IMR-90 (cell line): ENCODE measurements at regions not wholly inside any gene's neighbourhood (a gene's known extent, or its start where the extent isn't known, plus 50 kb on each side); places are given as distances from the start of the nearest gene placed in this dataset.

Experiments
- ATAC-seq: fragments of 200-7000 bp; cut with Tn5 transposase; 2 replicates; pipeline ENCODE4 v1.9.1; 2020; ENCODE audit warnings: low read depth, mild to moderate bottlenecking, moderate library complexity
- BruUV-seq: library from RNA; stranded (reverse); fragments of 400-500 nt; replicated peaks from 2 replicates; lab custom pipeline; 2021; lab: Mats Ljungman, UMichigan
- CTCF ChIA-PET: fragments of 300-600 bp; formaldehyde crosslinking; extraction: SDS; loops from one replicate; lab custom pipeline; 2021; ENCODE audit warnings: antibody characterized with exemption; lab: Yijun Ruan, JAX
- POLR2A ChIA-PET: fragments of 300-600 bp; sonication (Branson Sonifier 250); formaldehyde crosslinking; loops from one replicate; lab custom pipeline; 2022; ENCODE audit warnings: antibody characterized with exemption; ENCODE audit not compliant: unreplicated experiment; lab: Charles Lee
- DNase-seq: peaks from one replicate; pipeline ENCODE4 v3.0.0; 2013
- H2AFZ ChIP-seq: replicated peaks from 2 replicates; pipeline ENCODE3; 2013; ENCODE audit warnings: low read length, mild to moderate bottlenecking; ENCODE audit not compliant: poor library complexity
- H2AK5ac ChIP-seq: 2 replicates; pipeline ENCODE4 v1.6.1; 2013; ENCODE audit warnings: low read depth, low read length, inconsistent platforms
- H2AK9ac ChIP-seq: replicated peaks from 2 replicates; pipeline ENCODE3; 2013; ENCODE audit warnings: mild to moderate bottlenecking, low read depth, low read length, moderate library complexity; ENCODE audit not compliant: poor library complexity
- H2BK120ac ChIP-seq: 2 replicates; pipeline ENCODE4 v1.6.1; 2013; ENCODE audit warnings: low read depth, low read length, inconsistent platforms
- H2BK15ac ChIP-seq: 3 replicates; pipeline ENCODE4 v1.6.1; 2013; ENCODE audit warnings: low read depth, low read length, inconsistent platforms
- H2BK20ac ChIP-seq: 2 replicates; pipeline ENCODE4 v1.6.1; 2013; ENCODE audit warnings: low read depth, mild to moderate bottlenecking, inconsistent platforms, low read length, moderate library complexity
- H2BK5ac ChIP-seq: 2 replicates; pipeline ENCODE4 v1.6.1; 2013; ENCODE audit warnings: mild to moderate bottlenecking, low read depth, low read length, inconsistent platforms; ENCODE audit not compliant: poor library complexity, severe bottlenecking
- H3K14ac ChIP-seq: replicated peaks from 2 replicates; pipeline ENCODE4 v1.6.1; 2013; ENCODE audit warnings: low read depth, low read length, inconsistent platforms
- H3K18ac ChIP-seq: 2 replicates; pipeline ENCODE4 v1.6.1; 2013; ENCODE audit warnings: low read depth, low read length, control low read depth
- H3K23ac ChIP-seq: 2 replicates; pipeline ENCODE4 v1.6.1; 2013; ENCODE audit warnings: low read depth, low read length, inconsistent platforms
- H3K27ac ChIP-seq: 2 replicates; pipeline ENCODE4 v1.5.1; 2013; ENCODE audit warnings: mild to moderate bottlenecking, control low read depth, low read length; ENCODE audit not compliant: insufficient read depth
- H3K27me3 ChIP-seq: 2 replicates; pipeline ENCODE4 v1.6.1; 2013; ENCODE audit warnings: low read length; ENCODE audit not compliant: control insufficient read depth, insufficient read depth
- H3K36me3 ChIP-seq: 2 replicates; pipeline ENCODE4 v1.6.1; 2013; ENCODE audit warnings: low read length, mixed read lengths; ENCODE audit not compliant: control insufficient read depth, insufficient read depth
- H3K4ac ChIP-seq: 2 replicates; pipeline ENCODE4 v1.6.1; 2013; ENCODE audit warnings: low read depth, low read length, inconsistent platforms
- H3K4me1 ChIP-seq: 2 replicates; pipeline ENCODE4 v1.6.1; 2013; ENCODE audit warnings: low read length, mixed read lengths; ENCODE audit not compliant: control insufficient read depth, insufficient read depth
- H3K4me2 ChIP-seq: 2 replicates; pipeline ENCODE4 v1.6.1; 2013; ENCODE audit warnings: low read depth, mild to moderate bottlenecking, control low read depth, low read length, moderate library complexity
- H3K4me3 ChIP-seq: 2 replicates; pipeline ENCODE4 v1.5.1; 2013; ENCODE audit warnings: low read depth, mild to moderate bottlenecking, control low read depth, low read length, moderate library complexity; ENCODE audit not compliant: insufficient read depth
- H3K56ac ChIP-seq: 2 replicates; pipeline ENCODE4 v1.6.1; 2013; ENCODE audit warnings: low read length, inconsistent platforms; ENCODE audit not compliant: insufficient read depth; ENCODE audit errors: extremely low read depth
- H3K79me1 ChIP-seq, 2 experiments: 2 replicates each; pipeline ENCODE4 v1.6.1; 2013; ENCODE audit warnings: low read length in 2 of 2, inconsistent platforms in 1 of 2, low read depth in 1 of 2
- H3K9ac ChIP-seq: 2 replicates; pipeline ENCODE4 v1.6.1; 2013; ENCODE audit warnings: low read depth, low read length, control low read depth
- H3K9me1 ChIP-seq: 2 replicates; pipeline ENCODE4 v1.6.1; 2013; ENCODE audit warnings: low read length, inconsistent platforms; ENCODE audit not compliant: insufficient read depth
- H3K9me3 ChIP-seq: 2 replicates; pipeline ENCODE4 v1.6.1; 2013; ENCODE audit warnings: low read length; ENCODE audit not compliant: control insufficient read depth, insufficient read depth
- H4K20me1 ChIP-seq: 2 replicates; pipeline ENCODE4 v1.6.1; 2013; ENCODE audit warnings: low read length, inconsistent platforms; ENCODE audit not compliant: insufficient read depth
- H4K5ac ChIP-seq: 2 replicates; pipeline ENCODE4 v1.6.1; 2013; ENCODE audit warnings: mild to moderate bottlenecking, low read depth, low read length, control low read depth
- H4K8ac ChIP-seq, 2 experiments: 2 replicates each; pipeline ENCODE4 v1.6.1; 2013; ENCODE audit warnings: low read depth in 2 of 2, low read length in 2 of 2, control low read depth in 1 of 2, inconsistent platforms in 1 of 2
- H4K91ac ChIP-seq: 2 replicates; pipeline ENCODE4 v1.6.1; 2013; ENCODE audit warnings: low read depth, low read length, inconsistent platforms; ENCODE audit not compliant: insufficient read depth
- CHD1 ChIP-seq: IDR thresholded peaks from 2 replicates; pipeline ENCODE4 v1.6.1; 2012; ENCODE audit warnings: low read depth, low read length, improper control_type of control experiment
- WGBS, 2 experiments: methylation state at CpG; one replicate each; pipeline versions ENCODE4 v1.1.5 to v1.1.7; 2013; ENCODE audit warnings: missing lambda C conversion rate in 2 of 2; ENCODE audit not compliant: insufficient read length in 1 of 2; ENCODE audit errors: extremely low coverage in 2 of 2; 5-methylcytosine and 5-hydroxymethylcytosine counted together
- dilution Hi-C: fragments of 300-500 bp; cut with HindIII; formaldehyde crosslinking; loops from one replicate; pipeline ENCODE4 v1.14.3; 2018; ENCODE audit warnings: low sequenced_read_pairs; ENCODE audit not compliant: unreplicated experiment
- in situ Hi-C: fragments of 300-500 bp; cut with MboI; formaldehyde crosslinking; loops from 3 replicates; pipeline ENCODE4 v1.14.3; 2019; ENCODE audit warnings: low sequenced_read_pairs, inconsistent platforms, mixed read lengths
- intact Hi-C: fragments of 100-400 bp; cut with micrococcal nuclease; formaldehyde crosslinking; loops from 2 replicates; pipeline ENCODE4 v1.10.0; 2022

DNA sequence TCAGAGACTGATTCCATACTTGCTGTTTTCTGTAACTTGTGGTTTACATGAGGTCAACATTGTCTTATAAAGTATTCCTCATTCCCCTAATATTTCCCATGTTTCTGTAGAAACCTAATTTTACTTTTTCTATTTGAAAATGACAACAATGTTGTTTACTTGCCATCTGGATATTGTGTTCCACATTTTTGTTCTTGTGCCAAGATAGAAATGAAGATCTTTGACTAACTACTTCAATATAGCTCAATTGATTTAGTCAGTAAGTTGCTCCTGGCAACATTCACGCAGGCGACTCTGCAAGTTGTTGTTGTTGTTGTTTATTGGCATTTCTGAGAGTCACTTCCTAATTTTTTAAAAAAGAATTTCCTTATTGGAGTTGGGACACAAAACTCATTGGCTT lies 69.5 kb downstream of the CAVIN2 start:
- no peak for DNase-seq
- ChIA-PET POLR2A (no interaction called here), CTCF (no interaction called here)
- no peak overlapping the region for H3K4ac ChIP-seq
- no peak overlapping the region for H2BK120ac ChIP-seq
- no peaks in the 10 kb centered on the region for H3K79me1 ChIP-seq
- BruUV-seq, result no TSS peak
- no CpG with 5 or more reads among the region's 2 CpGs for WGBS, 2 experiments
- H3K27me3 ChIP-seq, result peaks cover 4% of the 10 kb centered on the region
- H3K4me1 ChIP-seq, result no peaks in the 10 kb centered on the region
- dilution Hi-C loops, result no loop called here
- H4K20me1 ChIP-seq, result no peaks in the 10 kb centered on the region
- H3K56ac ChIP-seq, result no peak overlapping the region
- H2AK5ac ChIP-seq, result no peak overlapping the region
- TF ChIP-seq CHD1, result no peak
- in situ Hi-C loops, result no loop called here
- H3K4me2 ChIP-seq, result no peak overlapping the region
- H4K5ac ChIP-seq, result no peak overlapping the region
- H3K18ac ChIP-seq, result no peak overlapping the region
- H3K9me1 ChIP-seq, result no peaks in the 10 kb centered on the region
- no peaks in the 10 kb centered on the region; the same call in 1 of the 2 replicates for H3K9me3 ChIP-seq
- H3K14ac ChIP-seq, result no peak overlapping the region
- intact Hi-C loops, result no loop called here
- no peak overlapping the region for H4K91ac ChIP-seq
- H3K4me3 ChIP-seq, result no peak overlapping the region
- H4K8ac ChIP-seq, result no peak overlapping the region
- H3K27ac ChIP-seq, result no peak overlapping the region
- no peak overlapping the region for H2AK9ac ChIP-seq
- H3K36me3 ChIP-seq, result no peaks in the 10 kb centered on the region
- no peak overlapping the region for H2BK15ac ChIP-seq
- H2AFZ ChIP-seq, result no peak overlapping the region
- ATAC-seq, result no peak
- no peak overlapping the region for H2BK5ac ChIP-seq
- H2BK20ac ChIP-seq, result no peak overlapping the region
- H3K23ac ChIP-seq, result no peak overlapping the region
- H3K9ac ChIP-seq, result no peak overlapping the region
